T-cell (primary cell): ENCODE measurements at regions not wholly inside any gene's neighbourhood (a gene's known extent, or its start where the extent isn't known, plus 50 kb on each side); places are given as distances from the start of the nearest gene placed in this dataset.
A peak's percentile ranks its signal among the peaks of the same experiment; 100 is the strongest.

ENCODE experiments used
- ATAC-seq, 4 experiments: fragments of 200-7000 bp in 3 of 4; fragments of 150-1000 bp in 1 of 4; cut with Tn5 transposase; replicated peaks in 1 of 4; 1 replicate in 3 of 4; 2 replicates in 1 of 4; pipeline ENCODE4 v1.10.0; 2021; ENCODE audit warnings: moderate library complexity in 3 of 4, mild to moderate bottlenecking in 2 of 4, moderate number of reproducible peaks in 1 of 4
- CTCF ChIA-PET, 2 donors: fragments of 300-600 bp; sonication (Branson Sonifier 250); formaldehyde crosslinking; loops; one replicate each; lab custom pipeline; 2022; ENCODE audit warnings: antibody characterized with exemption in 2 of 2; lab: Charles Lee
- POLR2A ChIA-PET, 2 donors: fragments of 300-600 bp; sonication (Branson Sonifier 250); formaldehyde crosslinking; loops; one replicate each; lab custom pipeline; 2022; ENCODE audit warnings: antibody characterized with exemption in 2 of 2; lab: Charles Lee
- DNase-seq, 35 experiments: peaks; one replicate each; pipeline versions ENCODE4 v3.0.0 to v3.0.0-alpha.2; 2013 to 2023
- H3K27ac ChIP-seq: one replicate; pipeline ENCODE4 v1.5.1; 2013; ENCODE audit warnings: low read length
- H3K27me3 ChIP-seq, 2 experiments: replicated peaks in 1 of 2; 1 replicate in 1 of 2; 2 replicates in 1 of 2; pipeline versions ENCODE4 v1.6.1 to v1.7.0; 2013; ENCODE audit warnings: low read length in 1 of 2, mixed read lengths in 1 of 2; ENCODE audit not compliant: control insufficient read depth in 2 of 2, insufficient read depth in 2 of 2; ENCODE audit errors: extremely low read depth in 1 of 2
- H3K36me3 ChIP-seq, 2 donors: 1 replicate in 1 of 2; 2 replicates in 1 of 2; pipeline versions ENCODE4 v1.6.1 to v1.7.0; 2013; ENCODE audit warnings: low read length in 1 of 2; ENCODE audit not compliant: control insufficient read depth in 2 of 2, insufficient read depth in 1 of 2; ENCODE audit errors: extremely low read depth in 1 of 2
- H3K4me1 ChIP-seq, 2 experiments: 1 replicate in 1 of 2; 2 replicates in 1 of 2; pipeline versions ENCODE4 v1.6.1 to v1.7.0; 2013; ENCODE audit warnings: low read length in 2 of 2, mixed read lengths in 1 of 2; ENCODE audit not compliant: insufficient read depth in 2 of 2, control insufficient read depth in 1 of 2; ENCODE audit errors: extremely low read depth in 1 of 2
- H3K4me3 ChIP-seq, 2 donors: 1 replicate in 1 of 2; 2 replicates in 1 of 2; pipeline versions ENCODE4 v1.5.1 to v1.7.0; 2013; ENCODE audit warnings: mild to moderate bottlenecking in 2 of 2, low read length in 1 of 2, moderate library complexity in 1 of 2; ENCODE audit not compliant: control insufficient read depth in 1 of 2; ENCODE audit errors: extremely low read depth in 1 of 2
- H3K9me3 ChIP-seq: 2 replicates; pipeline ENCODE4 v1.7.0; 2013
- H3K27ac Mint-ChIP-seq, 2 donors: one replicate each; pipeline ENCODE4 v1.8.0; 2020 to 2021; ENCODE audit warnings: mild to moderate bottlenecking in 2 of 2, mixed read lengths in 2 of 2
- H3K27me3 Mint-ChIP-seq, 2 donors: one replicate each; pipeline ENCODE4 v1.8.0; 2021 to 2022; ENCODE audit warnings: mixed read lengths in 2 of 2
- H3K36me3 Mint-ChIP-seq: one replicate; pipeline ENCODE4 v1.8.0; 2021; ENCODE audit warnings: mixed read lengths
- H3K4me1 Mint-ChIP-seq, 3 donors: one replicate each; pipeline ENCODE4 v1.8.0; 2020 to 2022; ENCODE audit warnings: mixed read lengths in 3 of 3, mild to moderate bottlenecking in 1 of 3
- H3K4me3 Mint-ChIP-seq, 3 donors: one replicate each; pipeline ENCODE4 v1.8.0; 2020 to 2022; ENCODE audit warnings: mild to moderate bottlenecking in 3 of 3, mixed read lengths in 3 of 3, moderate library complexity in 3 of 3
- H3K9me3 Mint-ChIP-seq, 3 donors: one replicate each; pipeline ENCODE4 v1.8.0; 2020 to 2022; ENCODE audit warnings: mixed read lengths in 3 of 3
- WGBS: methylation state at CpG from one replicate; pipeline ENCODE4 v1.1.5; 2013; ENCODE audit warnings: missing lambda C conversion rate; ENCODE audit not compliant: insufficient coverage; 5-methylcytosine and 5-hydroxymethylcytosine counted together

- ChIA-PET CTCF (no interaction called here), POLR2A (no interaction called here)
- Mint-ChIP-seq H3K9me3 (no peaks in the 10 kb centered on the region), H3K4me1 (peaks cover 9 to 13% (median 11%) of the 10 kb centered on the region in 3 donors), H3K36me3 (no peaks in the 10 kb centered on the region), H3K27ac (no peak overlapping the region), H3K4me3 (no peak overlapping the region), H3K27me3 (no peaks in the 10 kb centered on the region)
- peaks cover 5 to 9% of the 10 kb centered on the region in 2 experiments for H3K4me1 ChIP-seq
- DNase-seq (no peak), ATAC-seq (no peak)
- H3K27ac ChIP-seq, result no peak overlapping the region
- H3K36me3 ChIP-seq, result no peaks in the 10 kb centered on the region
- H3K9me3 ChIP-seq, result no peaks in the 10 kb centered on the region
- peaks cover 0 to 8% of the 10 kb centered on the region in 2 experiments for H3K27me3 ChIP-seq
- WGBS, result 100% methylated on average over 2 of the region's 8 CpGs
- no peak overlapping the region for H3K4me3 ChIP-seq
These were observed 248.1 kb upstream of the RAB4A start for GRCh38 chr1:229022595-229023333.

GRCh38 chr1:229023651-229024300 lies 247.1 kb upstream of the RAB4A start:
- peaks cover 14 to 16% (median 15%) of the 10 kb centered on the region in 3 donors for H3K4me1 Mint-ChIP-seq
- DNase-seq (no peak), ATAC-seq (no peak)
- Histone ChIP-seq H3K27me3 (peaks cover 0 to 4% of the 10 kb centered on the region in 2 experiments), H3K27ac (no peak overlapping the region), H3K36me3 (no peaks in the 10 kb centered on the region), H3K9me3 (no peaks in the 10 kb centered on the region), H3K4me1 (peaks cover 9 to 18% of the 10 kb centered on the region in 2 experiments), H3K4me3 (no peak overlapping the region)
- H3K9me3 Mint-ChIP-seq, result no peaks in the 10 kb centered on the region
- H3K36me3 Mint-ChIP-seq, result no peaks in the 10 kb centered on the region
- H3K27me3 Mint-ChIP-seq, result no peaks in the 10 kb centered on the region
- H3K4me3 Mint-ChIP-seq, result no peak overlapping the region
- ChIA-PET POLR2A (no interaction called here), CTCF (no interaction called here)
- H3K27ac Mint-ChIP-seq, result no peak overlapping the region
- 71% methylated on average over 10 of the region's 11 CpGs for WGBS

GRCh38 chr1:229024528-229025130 lies 246.3 kb upstream of the RAB4A start:
- ATAC-seq, result no peak
- no peaks in the 10 kb centered on the region for H3K36me3 Mint-ChIP-seq
- H3K4me3 Mint-ChIP-seq, result no peak overlapping the region
- H3K27me3 Mint-ChIP-seq, result no peaks in the 10 kb centered on the region
- no peaks in the 10 kb centered on the region for H3K9me3 ChIP-seq
- no peak overlapping the region for H3K4me3 ChIP-seq
- no peak overlapping the region for H3K27ac ChIP-seq
- H3K4me1 Mint-ChIP-seq, result peaks cover 14 to 16% (median 15%) of the 10 kb centered on the region in 3 donors
- H3K27ac Mint-ChIP-seq, result no peak overlapping the region
- no peak for DNase-seq
- 91% methylated on average over 10 of the region's 13 CpGs for WGBS
- ChIA-PET CTCF (no interaction called here), POLR2A (no interaction called here)
- H3K4me1 ChIP-seq, result peaks cover 9 to 24% of the 10 kb centered on the region in 2 experiments
- peaks cover 0 to 4% of the 10 kb centered on the region in 2 experiments for H3K27me3 ChIP-seq
- H3K36me3 ChIP-seq, result no peaks in the 10 kb centered on the region
- H3K9me3 Mint-ChIP-seq, result no peaks in the 10 kb centered on the region

- Mint-ChIP-seq H3K36me3 (no peaks in the 10 kb centered on the region), H3K27me3 (no peaks in the 10 kb centered on the region), H3K27ac (no peak overlapping the region), H3K4me1 (peaks cover 14 to 16% (median 15%) of the 10 kb centered on the region in 3 donors), H3K9me3 (no peaks in the 10 kb centered on the region), H3K4me3 (no peak overlapping the region)
- Histone ChIP-seq H3K27ac (no peak overlapping the region), H3K4me3 (no peak overlapping the region), H3K4me1 (peaks cover 9 to 28% of the 10 kb centered on the region in 2 experiments), H3K9me3 (no peaks in the 10 kb centered on the region), H3K36me3 (no peaks in the 10 kb centered on the region), H3K27me3 (peaks cover 0 to 4% of the 10 kb centered on the region in 2 experiments)
- POLR2A ChIA-PET, result no interaction called here
- no peak for DNase-seq
- CTCF ChIA-PET, result interaction anchor here in 1 of 2 donors (0.6 kb wide), 1 partner anchor 191 kb away, joined by 3 read pairs; no protein-coding TSS in a partner anchor
- no peak for ATAC-seq
- 90% methylated on average over 1 of the region's 2 CpGs for WGBS
These were observed 245.3 kb upstream of the RAB4A start for GRCh38 chr1:229025576-229025975.

GRCh38 chr1:229027158-229027557 lies 243.8 kb upstream of the RAB4A start:
- Histone ChIP-seq H3K4me1 (peaks cover 9 to 39% of the 10 kb centered on the region in 2 experiments), H3K27ac (peak overlapping the region; percentile 84), H3K9me3 (no peaks in the 10 kb centered on the region), H3K36me3 (no peaks in the 10 kb centered on the region), H3K4me3 (no peak overlapping the region), H3K27me3 (peaks cover 0 to 4% of the 10 kb centered on the region in 2 experiments)
- ATAC-seq (peak in 1 of 4 experiments; percentile 23), DNase-seq (no peak)
- Mint-ChIP-seq H3K4me3 (peak overlapping the region; percentile 75 to 77 (median 77)), H3K4me1 (peaks cover 10 to 21% (median 17%) of the 10 kb centered on the region in 3 donors), H3K27ac (peak overlapping the region; percentile 84 to 98), H3K9me3 (no peaks in the 10 kb centered on the region), H3K27me3 (no peaks in the 10 kb centered on the region), H3K36me3 (no peaks in the 10 kb centered on the region)
- POLR2A ChIA-PET, result no interaction called here
- 62% methylated on average over 4 of the region's 5 CpGs for WGBS
- CTCF ChIA-PET, result interaction anchor here in 1 of 2 donors (0.8 kb wide), 1 partner anchor 200 kb away, joined by 5 read pairs; no protein-coding TSS in a partner anchor

GRCh38 chr1:229027622-229028182 lies 243.2 kb upstream of the RAB4A start:
- H3K27ac Mint-ChIP-seq, result peak overlapping the region; percentile 84 to 98
- H3K36me3 ChIP-seq, result no peaks in the 10 kb centered on the region
- peaks cover 0 to 4% of the 10 kb centered on the region in 2 experiments for H3K27me3 ChIP-seq
- no peaks in the 10 kb centered on the region for H3K36me3 Mint-ChIP-seq
- peak overlapping the region; percentile 26 to 43 for H3K4me3 ChIP-seq
- no peaks in the 10 kb centered on the region for H3K9me3 Mint-ChIP-seq
- H3K9me3 ChIP-seq, result no peaks in the 10 kb centered on the region
- ChIA-PET POLR2A (no interaction called here), CTCF (interaction anchor here (0.6 to 0.8 kb wide), 2 partner anchors 22 to 200 kb away, joined by 4 to 5 read pairs; no protein-coding TSS in a partner anchor)
- peaks cover 9 to 43% of the 10 kb centered on the region in 2 experiments for H3K4me1 ChIP-seq
- no peaks in the 10 kb centered on the region for H3K27me3 Mint-ChIP-seq
- DNase-seq (peak in 8 of 35 experiments; percentile 6 to 43 (median 13)), ATAC-seq (peak; percentile 71 to 80 (median 77))
- peak overlapping the region; percentile 84 for H3K27ac ChIP-seq
- 0% methylated on average over 1 of the region's 8 CpGs for WGBS
- peak overlapping the region; percentile 75 to 77 (median 77) for H3K4me3 Mint-ChIP-seq
- H3K4me1 Mint-ChIP-seq, result peaks cover 15 to 27% (median 23%) of the 10 kb centered on the region in 3 donors
